NOMO-1 (cell line): ENCODE measurements at regions not wholly inside any gene's neighbourhood (a gene's known extent, or its start where the extent isn't known, plus 50 kb on each side); places are given as distances from the start of the nearest gene placed in this dataset.

Source experiments
- DNase-seq, 2 experiments: peaks; one replicate each; lab custom pipeline; 2025; ENCODE audit not compliant: unreplicated experiment in 2 of 2; lab: John Stamatoyannopoulos, UW

- DNase-seq, result no peak
These were observed 174.3 kb upstream of the SERPINE2 start for GRCh38 chr2:224213396-224213795.

DNA sequence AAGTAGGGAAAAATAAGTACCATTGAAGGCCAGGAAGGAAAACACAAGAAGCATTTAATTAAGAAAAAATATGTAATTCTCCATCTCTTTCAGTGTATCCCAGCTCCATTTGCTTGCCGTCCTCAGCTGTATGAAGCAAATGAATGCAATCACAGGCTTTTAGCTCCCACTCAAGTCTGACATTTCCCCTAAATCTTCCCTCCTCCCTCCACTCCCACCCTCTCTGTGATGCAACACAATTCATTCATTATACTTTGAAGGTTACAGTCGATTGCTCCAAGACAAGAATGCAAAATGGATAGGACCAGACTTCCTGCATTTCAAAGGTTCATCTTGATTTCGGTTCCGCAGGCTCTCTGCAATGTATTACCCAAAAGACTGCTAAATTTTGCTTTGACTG, 172.7 kb upstream of the SERPINE2 start:
- DNase-seq, result peak; percentile 91 to 92

DNA sequence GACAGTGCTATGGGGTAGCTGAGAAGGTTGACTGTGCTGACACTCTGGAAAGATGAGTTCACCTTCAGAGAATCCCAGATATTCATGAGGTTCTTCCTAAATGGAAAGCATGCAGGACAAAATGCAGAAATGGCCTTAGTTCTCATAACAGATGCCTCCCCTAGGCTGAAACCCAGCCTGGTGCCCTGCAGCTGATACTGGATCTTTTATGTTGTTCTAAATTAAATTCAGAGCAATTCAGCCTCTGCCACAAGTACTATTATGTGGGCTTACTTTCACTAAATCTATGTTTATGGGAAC, 172.0 kb upstream of the SERPINE2 start:
- no peak for DNase-seq

- DNase-seq, result no peak
These were observed 171.4 kb upstream of the SERPINE2 start for GRCh38 chr2:224210286-224211180.

GRCh38 chr2:224209555-224210285, 170.6 kb upstream of the SERPINE2 start:
- DNase-seq, result peak; percentile 6 to 38

- DNase-seq, result no peak
These were observed 169.4 kb upstream of the SERPINE2 start for GRCh38 chr2:224208443-224208842.

DNA sequence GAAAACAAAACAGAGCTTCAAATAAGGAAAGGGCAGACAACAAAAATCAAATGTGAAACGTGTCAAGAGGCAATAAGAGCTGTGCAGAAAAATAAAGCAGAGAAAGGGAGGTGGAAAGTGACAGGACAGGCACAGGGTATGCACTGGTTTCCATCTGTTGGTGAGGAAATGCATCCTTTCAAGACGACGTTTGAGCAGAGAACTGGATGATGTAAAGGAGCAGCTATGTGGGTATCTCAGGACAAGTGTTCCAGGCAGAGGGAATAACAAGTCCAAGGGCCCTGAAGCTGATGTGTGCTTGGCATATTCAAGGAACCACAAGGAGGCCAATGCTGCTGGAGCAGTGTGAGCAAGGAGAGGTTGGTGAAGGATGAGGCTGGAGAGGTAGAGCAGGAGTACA, 168.9 kb upstream of the SERPINE2 start:
- no peak for DNase-seq

- no peak for DNase-seq
These were observed 167.7 kb upstream of the SERPINE2 start for GRCh38 chr2:224206816-224207215.

DNA sequence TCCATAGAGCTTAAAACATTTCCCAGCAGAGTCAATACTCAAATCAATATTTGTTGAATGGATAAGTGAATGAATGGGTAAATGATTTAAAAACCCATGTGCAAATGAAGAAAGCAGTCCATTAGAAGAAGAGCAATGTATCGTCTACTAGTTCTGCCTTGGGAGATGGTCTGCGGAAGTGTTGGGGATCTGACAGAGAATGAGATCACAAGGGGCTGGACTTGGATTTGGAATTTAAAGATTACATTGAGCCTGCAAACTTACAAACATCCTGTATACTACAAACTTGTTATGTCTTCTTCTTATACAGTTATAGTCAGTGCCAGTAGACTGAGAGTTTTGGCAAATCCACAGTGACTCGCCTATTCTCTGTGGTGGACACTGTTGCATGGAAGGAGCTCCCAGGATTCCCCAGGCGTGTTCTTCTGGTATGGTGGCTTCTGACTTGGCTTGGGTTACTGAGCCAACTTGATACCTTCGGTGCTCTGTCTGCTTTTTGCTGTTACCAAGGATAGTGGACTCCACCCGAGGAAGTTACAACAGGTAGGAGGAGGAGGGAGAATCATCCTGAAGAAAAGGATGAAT, 163.3 kb upstream of the SERPINE2 start:
- no peak for DNase-seq

DNA sequence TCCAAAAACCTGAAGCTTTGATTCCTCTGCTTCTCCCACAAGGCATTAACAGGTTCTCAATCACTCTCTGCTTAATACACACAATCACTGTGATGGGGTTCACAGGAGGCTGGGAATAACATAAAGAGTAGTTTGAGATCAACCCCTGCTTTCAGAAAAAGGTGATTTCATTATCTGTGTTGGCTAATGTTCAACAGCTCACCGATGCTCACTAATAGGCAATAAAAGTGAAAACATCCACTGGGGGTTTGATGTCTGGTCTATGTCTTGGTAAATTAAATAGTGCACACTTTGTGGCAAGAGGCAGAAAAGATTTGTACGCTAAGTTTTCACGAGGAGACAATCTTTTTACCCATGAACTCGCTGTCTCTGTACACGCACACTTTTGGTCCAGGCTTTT, 159.3 kb upstream of the SERPINE2 start:
- DNase-seq, result no peak

- DNase-seq, result no peak
These were observed 157.7 kb upstream of the SERPINE2 start for GRCh38 chr2:224196810-224197209.

GRCh38 chr2:224195925-224196571, 157.0 kb upstream of the SERPINE2 start:
- DNase-seq, result no peak

DNA sequence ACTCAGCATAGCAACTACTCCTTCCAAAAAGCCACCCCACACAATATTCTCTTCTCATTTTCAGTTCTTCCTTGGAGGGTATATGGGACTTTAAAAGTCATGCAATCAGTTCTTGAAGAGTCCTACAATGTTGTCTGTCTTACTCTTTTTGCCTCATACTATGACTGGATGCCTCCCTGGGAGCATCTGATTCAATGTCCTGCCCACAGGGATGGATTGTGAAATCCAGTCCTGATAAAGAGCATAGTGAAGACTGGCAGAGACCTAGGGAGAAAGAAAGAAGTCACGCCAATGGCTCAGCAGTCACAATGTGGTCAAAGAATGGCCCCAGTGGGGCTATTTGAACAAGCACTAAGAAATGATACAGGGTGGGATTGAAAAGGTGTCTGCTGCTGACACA, 155.1 kb upstream of the SERPINE2 start:
- no peak for DNase-seq

DNA sequence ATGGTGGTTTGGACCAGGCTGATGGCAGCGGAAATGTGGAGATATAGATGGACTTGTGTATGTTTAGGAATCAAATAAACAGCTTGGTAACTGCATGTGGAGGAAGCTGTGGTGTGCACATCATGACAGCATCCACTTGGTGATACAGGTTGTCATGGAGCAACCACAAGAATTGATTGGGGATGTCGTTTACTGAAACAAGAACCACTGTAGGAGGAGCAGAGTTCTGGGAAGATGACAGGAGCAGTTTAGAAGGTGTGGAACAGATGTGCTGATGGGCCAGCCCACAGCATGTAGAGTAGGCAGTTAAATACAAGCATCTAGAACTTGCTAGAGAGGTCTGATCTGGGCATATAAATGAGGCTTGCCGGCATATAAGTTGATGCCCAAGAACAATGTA, 152.4 kb upstream of the SERPINE2 start:
- no peak for DNase-seq

- DNase-seq, result no peak
These were observed 151.8 kb upstream of the SERPINE2 start for GRCh38 chr2:224190936-224191270.

DNA sequence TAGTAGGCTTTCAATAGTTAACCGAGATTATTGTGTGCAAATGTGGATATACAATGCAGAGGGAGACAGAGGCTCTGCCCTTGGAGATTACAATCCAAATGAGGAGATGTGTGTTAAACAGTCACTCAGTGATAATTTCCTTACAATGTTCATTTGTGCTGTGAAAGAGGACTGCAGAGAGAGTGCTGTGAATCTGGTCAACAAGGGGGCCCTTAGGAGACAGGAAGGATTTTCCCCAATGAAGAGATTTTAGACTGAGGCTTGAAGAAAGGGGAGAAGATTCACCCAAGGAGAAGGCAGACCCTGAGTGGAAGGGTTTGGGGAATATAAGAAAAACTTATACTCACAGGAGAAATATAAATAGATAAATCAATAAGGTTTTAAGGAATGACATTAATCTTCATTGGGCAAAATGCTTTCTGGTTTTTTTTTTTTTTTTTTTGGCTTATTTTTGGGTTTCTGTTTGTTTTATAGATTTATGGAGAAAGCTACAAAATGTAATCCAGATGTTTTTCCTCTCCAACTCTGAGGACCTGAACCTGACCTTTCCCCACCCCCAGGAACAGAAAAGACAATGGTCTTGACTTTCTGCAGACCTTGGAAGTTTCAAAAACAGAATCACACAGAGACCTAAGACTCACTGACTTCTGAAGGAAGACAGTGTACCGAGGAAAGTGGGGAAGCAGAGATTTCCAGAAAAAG, 151.3 kb upstream of the SERPINE2 start:
- DNase-seq, result no peak

DNA sequence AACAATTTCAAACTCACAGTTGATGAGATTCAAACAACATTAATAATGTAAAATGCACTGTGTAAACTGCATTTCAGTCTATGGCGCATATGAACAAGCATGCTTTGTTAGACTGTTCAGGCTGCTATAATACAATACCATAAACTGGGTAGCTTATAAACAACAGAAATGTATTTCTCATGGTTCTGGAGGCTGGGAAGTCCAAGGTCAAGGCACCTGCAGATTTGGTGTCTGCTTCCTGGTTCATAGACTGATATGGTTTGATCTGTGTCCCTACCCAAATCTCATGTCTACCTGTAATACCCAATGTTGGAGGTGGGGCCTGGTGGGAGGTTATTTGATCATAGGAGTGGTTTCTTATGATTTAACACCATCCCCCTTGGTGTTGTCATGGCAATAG, 148.1 kb upstream of the SERPINE2 start:
- DNase-seq, result no peak

DNA sequence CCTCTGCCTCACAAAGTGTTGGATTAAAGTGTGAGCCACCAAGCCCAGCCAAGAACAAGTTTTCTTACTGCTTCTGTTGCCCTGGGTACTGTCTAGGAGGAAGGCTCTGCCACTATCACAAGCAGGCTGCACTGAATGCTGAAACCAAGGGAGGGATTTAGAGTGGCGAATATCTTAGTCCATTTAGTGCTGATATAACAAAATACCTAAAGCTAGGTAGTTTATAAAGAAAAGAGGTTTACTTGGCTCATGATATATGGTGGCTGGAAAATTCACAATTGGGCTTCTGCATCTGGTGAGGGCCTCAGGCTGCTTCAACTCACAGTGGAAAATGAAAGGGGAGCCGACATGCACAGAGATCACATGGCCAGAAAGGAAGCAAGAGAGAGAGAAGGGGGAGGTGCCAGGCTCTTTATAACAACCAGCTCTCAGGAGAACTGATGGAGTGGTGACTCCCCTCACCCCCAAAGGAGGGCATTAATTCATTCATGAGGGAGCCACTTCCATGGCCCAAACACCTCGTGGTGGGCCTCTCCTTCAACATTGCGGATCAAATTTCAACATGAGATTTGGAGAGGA, 146.0 kb upstream of the SERPINE2 start:
- DNase-seq, result no peak

- DNase-seq, result no peak
These were observed 144.0 kb upstream of the SERPINE2 start for GRCh38 chr2:224183086-224183485.

DNA sequence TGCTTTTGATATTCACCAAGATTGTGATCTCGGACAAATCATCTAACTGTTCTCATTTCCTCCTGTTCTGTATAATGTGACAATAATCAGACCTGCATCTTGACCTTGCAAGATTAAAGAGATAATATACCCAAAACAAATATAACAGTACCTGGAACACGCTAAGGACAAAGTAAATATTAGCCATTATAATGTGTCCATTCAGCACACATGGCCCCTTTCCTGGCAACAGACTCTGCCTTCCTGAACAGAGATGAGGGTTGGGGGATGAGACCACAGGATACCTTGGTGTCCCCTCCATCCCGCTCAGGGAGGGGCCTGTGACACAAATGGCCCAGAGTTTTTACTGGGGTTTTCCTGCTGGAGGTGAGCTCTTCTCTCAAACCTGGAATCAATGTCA, 143.4 kb upstream of the SERPINE2 start:
- no peak for DNase-seq
